ENCODE measurements at regions not wholly inside any gene's neighbourhood (a gene's known extent, or its start where the extent isn't known, plus 50 kb on each side); places are given as distances from the start of the nearest gene placed in this dataset.
"Not testable (repeated sequence)": the region's sequence is repeated elsewhere in the genome, so short reads cannot be mapped to it uniquely, and the experiment has no call there.

DNA sequence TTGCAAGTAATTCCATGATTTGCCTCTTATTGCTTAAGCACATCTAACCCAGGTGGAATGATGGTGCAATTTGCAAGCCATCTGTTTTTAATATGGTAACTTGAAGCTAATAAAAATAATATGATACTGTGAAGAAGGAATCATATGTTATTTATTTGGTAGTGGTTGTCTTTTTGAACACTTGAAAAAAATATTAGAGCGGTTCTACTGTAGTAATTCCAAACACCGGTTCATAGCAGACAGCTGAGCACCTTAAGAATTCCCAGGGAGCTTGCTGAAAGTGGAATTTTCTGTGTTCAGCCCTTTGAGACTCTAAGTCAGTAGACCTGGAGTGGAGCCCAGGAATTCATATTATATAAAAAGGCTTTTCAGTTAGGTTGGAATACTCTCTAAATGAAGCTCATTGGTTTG is 687.4 kb downstream of the EDEM1 start:
- no peak for DNase-seq

DNA sequence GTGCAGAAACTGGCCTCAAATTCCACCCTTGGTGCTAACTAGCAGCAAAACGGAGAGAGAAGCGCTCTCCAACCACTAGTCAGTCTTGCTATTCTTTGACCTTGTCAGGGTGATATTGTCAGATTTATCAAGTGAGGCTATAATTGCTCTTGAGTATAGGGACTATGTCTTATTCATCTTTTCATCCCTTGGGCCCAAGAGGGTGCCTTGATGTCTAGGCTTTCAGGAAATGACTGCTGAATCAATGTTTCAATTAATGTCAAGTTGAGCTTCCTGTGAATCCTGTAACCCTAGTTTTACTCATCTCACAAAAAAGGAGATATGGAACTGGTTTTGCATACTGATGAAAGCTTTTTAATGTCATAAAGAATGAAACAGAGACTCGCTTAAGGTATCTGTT is 701.3 kb downstream of the EDEM1 start:
- no peak for DNase-seq

DNA sequence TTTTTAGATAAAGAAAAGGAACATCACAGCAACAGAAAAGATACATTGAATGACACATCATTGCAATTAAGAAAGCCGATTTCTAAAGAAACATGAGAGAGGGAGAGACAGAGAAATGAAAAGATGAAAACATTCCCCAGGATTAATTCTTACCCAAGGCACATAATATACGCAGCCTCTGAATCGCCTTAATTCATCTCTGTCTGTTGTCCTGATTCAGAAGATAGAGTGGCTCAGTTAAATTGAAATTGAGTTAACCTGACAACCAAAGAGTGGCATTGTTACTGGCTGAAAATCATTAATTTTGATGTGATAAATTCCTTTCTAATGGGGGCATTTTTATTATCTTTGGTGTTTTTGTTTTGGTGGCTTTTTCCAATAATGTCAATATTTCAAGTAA is 701.9 kb downstream of the EDEM1 start:
- no peak for DNase-seq

DNA sequence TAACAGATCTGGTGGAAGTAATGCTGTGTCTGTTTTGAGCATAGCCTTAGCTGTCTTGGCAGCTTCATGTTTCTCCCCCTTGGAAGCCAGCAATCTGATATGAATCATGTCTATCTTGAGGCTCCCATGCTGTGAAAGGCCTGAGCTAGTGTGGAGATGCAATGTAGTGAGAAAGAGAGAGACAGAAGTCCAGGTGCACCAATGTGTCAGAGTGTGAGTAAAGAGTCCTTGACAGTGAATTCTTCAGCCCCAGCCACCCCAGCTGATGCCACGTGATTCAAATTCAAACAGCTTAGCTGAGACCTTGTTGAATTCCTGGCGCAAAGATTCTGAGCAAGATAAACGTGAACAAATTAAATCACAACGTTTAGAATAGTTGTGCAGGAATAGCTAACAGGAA is 704.2 kb downstream of the EDEM1 start:
- no peak for DNase-seq

DNA sequence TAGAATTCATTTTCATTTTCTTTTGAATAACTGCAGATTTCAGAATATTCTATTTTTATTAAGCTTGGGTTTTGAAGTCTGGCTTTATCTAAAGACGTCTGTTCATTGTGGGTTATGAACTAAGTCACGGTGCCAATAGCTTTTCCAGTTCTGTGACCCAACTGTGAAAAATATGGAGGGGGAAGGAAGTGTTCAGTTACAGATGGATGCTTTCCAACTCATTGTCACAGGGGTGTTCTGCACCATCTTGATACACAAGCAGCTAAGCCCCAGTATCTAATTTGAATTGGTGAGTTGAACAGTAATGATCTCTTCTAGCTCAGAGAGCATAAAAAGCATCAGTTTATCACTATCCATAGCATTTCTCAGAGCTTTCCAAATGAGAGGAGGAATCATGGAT is 710.6 kb downstream of the EDEM1 start:
- DNase-seq: no peak

GRCh38 chr3:5899014-5899761 is 711.7 kb downstream of the EDEM1 start:
- DNase-seq: no peak

- DNase-seq: no peak
These were observed 730.4 kb downstream of the EDEM1 start for GRCh38 chr3:5917932-5918331.

- no peak for DNase-seq
These were observed 731.1 kb downstream of the EDEM1 start for GRCh38 chr3:5918626-5919025.

DNA sequence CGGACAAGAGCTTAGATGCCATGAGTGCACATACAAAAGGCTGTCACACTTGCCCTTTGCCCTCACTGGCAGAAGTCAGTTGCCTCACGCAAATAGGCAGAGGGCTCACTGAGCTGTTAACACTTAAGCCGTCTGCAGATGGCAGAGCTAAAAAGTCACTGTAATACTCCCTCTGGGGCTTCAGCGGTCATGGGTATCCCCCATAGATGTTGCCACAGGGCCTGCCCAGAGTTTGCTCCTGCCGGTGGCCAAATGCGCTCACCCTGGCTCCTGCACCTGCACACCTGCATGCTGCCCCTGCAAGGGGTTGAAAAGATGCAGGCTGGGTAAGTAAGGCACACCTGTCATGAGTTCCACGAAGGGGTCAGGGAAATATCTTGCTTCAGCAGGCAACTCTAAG is 741.5 kb downstream of the EDEM1 start:
- DNase-seq: no peak

GRCh38 chr3:5944061-5944460 is 756.6 kb downstream of the EDEM1 start:
- DNase-seq: not testable (repeated sequence)

DNA sequence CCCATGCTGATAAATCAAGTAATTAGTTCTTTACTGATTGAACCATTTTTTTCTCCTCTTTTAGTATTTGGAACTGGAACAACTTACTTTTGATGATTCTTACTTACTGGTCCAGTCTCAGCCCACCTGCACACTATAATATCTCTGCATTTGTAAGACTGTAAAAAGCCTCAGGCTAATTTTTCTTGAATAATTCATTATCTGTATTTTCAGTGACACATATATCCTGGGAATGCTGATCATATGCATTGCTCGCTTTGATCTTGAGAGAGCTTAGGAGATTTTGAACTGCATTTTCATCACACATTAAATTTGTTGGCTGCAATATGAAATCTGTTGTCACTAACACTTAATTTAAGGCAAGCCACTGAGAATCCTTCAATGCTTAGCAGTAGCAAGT is 760.6 kb downstream of the EDEM1 start:
- DNase-seq: no peak

DNA sequence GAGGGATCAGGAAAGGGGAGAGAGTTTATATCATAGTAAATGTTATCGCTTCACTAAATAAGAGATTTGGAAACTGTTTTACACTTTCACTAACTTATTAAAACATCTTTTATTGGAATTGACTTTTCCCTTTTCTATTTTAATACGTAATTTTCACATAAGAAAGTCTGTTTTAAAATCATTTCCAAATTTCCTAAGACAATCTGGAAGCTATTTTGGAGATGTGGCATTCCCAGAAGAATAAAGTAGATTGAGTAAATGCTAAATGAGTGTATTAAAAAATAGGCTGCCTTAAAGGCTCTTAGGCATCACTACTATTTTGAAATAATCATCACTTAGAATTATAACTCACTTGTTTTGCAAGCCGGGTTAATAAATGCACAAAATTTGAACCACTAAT is 763.5 kb downstream of the EDEM1 start:
- no peak for DNase-seq

DNA sequence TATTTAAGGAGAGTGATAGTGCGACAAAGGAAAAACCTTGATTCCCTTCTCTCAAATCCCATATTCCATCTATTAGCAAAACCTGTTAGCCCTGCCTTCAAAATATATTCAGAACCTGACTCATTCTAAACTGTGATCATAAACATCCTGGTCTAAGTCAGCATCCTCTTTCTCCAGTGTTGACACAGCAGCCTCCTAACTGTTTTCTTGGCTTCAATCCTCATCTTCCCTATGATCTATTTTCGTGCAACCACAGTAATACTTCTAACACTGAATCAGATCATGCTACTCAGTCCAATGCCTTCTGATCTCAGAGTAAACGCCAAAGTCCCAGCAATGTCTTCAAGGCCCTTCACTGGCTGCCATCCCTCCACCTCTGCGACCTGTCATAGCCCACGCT is 785.1 kb downstream of the EDEM1 start:
- DNase-seq: no peak

DNA sequence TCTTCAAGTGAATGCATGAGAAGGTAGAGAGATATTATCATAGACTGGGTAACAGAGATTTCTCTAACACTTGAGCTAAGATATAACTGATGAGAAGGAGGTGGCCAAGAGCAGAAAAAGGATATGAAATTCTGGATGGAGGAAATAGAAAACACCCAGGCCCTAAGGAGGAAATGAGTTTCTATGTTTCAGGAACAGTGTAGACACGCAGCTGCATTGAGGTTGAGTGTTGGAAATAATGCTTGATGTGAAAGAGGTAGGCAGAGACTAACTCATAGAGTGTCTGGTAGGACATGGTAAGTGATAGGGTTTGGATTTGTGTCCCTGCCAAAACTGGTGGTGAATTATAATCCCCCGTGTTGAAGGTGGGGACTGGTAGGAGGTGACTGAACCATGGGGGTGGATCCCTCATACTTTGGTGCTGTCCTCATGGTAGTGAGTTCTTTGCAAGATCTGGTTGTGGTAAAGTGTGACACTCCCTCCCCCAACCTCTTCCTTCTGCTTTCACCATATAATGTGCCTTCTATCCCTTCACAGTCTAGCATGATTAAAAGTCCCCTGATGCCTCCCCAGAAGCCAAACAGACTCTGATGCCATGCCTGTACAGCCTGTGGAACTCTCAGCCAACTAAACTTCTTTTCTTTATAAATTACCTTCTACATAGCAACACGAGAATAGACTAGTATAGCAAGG is 787.3 kb downstream of the EDEM1 start:
- DNase-seq: no peak

- DNase-seq: no peak
These were observed 789.8 kb downstream of the EDEM1 start for GRCh38 chr3:5977331-5977730.

DNA sequence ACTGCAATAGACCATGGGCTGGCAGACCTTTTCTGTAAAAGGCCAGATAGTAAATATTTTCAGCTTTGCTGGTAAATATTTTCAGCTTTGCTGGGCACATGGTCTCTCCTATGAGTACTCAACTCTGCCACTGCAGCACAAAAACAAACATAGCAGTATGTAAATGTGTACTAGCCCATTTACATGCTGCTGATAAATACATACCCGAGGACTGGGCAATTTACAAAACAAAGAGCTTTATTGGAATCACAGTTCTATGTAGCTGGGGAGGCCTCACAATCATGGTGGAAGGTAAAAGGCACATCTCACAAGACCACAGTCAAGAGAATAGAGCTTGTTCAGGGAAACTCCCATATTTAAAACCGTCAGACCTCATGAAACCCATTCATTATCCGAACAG is 793.0 kb downstream of the EDEM1 start:
- DNase-seq: no peak

GRCh38 chr3:5994651-5995050 is 807.1 kb downstream of the EDEM1 start:
- no peak for DNase-seq

DNA sequence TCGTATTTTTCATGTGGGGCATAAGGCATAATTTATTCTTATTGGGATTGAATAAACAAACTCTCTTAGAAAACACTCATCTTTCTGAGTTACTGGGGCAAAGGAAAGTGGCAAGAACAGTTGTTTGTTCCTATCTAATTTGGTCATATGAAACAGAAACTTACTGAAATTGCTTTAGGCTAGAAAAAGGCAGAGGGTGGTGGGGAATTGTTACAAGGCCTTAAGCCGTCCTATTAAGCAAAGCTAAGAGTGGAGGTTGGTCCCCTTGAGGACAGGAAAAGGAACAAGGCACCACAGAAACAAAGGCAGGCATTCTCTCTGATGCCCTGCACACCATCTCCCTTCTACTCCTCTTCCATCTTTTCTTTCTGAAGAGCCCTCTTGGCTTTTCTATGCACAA is 830.9 kb downstream of the EDEM1 start:
- no peak for DNase-seq

GRCh38 chr3:6022621-6023020 is 835.1 kb downstream of the EDEM1 start:
- DNase-seq: no peak

- no peak for DNase-seq
These were observed 835.9 kb upstream of the GRM7 start for GRCh38 chr3:6025032-6025431.

DNA sequence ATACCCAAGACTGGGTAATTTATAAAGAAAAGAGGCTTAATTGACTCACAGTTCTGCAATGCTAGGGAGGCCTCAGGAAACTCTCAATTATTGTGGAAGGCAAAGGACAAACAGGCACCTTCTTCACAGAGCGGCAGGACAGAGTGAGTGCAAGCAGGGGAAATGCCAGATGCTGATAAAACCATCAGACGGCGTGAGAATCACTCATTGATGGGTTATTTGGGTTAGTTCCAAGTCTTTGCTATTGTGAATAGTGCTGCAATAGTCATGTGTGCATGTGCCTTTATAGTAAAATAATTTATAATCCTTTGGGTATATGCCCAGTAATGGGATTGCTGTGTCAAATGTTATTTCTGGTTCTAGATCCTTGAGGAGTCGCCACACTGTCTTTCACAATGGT is 830.3 kb upstream of the GRM7 start:
- DNase-seq: not testable (repeated sequence)

DNA sequence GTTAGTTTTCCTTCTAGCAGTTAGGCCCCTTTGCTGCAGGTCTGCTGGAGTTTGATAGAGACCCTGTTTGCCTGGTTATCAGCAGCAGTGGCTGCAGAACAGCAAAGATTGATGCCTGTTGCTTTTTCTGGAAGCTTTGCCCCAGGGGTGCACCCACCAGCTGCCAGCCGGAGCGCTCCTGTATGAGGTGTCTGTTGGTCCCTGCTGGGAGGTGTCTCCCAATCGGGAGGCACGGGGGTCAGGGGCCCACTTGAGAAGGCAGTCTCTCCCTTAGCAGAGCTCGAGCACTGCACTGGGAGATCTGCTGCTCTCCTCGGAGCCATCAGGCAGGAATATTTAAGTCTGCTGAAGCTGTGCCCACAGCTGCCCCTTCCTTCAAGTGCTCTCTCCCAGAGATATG is 825.3 kb upstream of the GRM7 start:
- DNase-seq: no peak

GRCh38 chr3:6039971-6040370 is 820.9 kb upstream of the GRM7 start:
- DNase-seq: no peak

DNA sequence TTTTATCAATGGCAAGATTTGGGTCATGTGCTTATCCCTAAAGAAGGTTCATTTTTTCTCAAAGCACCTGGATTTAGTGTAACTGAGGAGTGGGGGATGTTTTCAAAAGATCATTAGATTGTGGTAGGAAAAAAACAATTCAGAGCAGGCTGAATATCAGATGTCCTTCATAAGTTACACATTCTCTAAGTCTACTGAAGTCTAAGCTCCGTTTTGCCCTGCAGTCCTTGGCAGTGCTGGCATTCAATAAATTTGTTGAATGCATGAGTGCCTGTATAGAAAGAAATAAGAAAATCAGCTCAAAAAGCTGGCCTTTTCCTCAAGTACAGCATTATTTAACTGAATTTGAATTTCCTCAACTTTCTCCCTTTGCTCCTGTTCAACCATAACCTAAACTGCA is 819.0 kb upstream of the GRM7 start:
- no peak for DNase-seq

DNA sequence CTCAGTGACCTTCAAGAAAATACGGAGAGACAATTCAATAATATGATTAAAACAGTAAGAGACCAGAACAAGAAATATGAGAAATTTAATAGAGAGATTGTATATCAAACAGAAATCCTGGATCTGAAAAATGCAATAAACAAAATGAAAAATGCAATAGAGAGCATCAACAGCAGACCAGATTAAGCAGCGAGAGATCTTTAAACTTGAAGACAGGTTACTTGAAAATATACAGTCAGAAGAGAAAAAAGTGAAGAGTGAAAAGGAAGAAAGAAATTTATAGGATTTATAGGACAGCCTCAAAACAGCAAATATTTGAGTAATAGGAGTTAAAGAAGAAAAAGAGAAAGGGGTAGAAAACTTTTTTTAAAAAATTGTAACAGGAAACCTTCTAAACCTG is 813.9 kb upstream of the GRM7 start:
- DNase-seq: no peak
